ENCODE measurements at regions not wholly inside any gene's neighbourhood (a gene's known extent, or its start where the extent isn't known, plus 50 kb on each side); places are given as distances from the start of the nearest gene placed in this dataset.

DNA sequence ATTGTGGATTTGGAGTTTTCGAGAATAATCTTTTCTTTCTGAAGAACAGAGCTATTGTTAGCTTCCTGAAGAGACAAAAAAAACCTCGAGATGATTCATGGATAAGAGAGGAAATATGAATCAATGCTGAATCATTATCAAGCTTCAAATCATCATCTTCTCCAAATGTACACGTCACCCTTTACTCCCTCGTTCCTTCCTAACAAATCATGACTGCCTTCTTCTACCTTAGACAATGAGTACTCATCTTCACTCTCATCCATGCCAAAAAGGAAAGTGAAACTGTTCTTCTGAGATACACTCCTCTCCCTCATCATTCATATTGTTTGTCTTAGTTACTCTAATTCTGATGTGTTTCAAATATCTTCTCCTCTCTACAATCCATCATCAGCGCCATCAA, 1115.8 kb upstream of the ATXN7L3B start:
- Histone ChIP-seq H3K27me3 (ENCODE audit: control insufficient read depth in 2 of 2, insufficient read depth in 2 of 2, low read length in 2 of 2) (no peaks in the 10 kb centered on the region), H3K4me1 (ENCODE audit: control insufficient read depth in 1 of 2, insufficient read depth in 2 of 2, low read length in 2 of 2) (no peaks in the 10 kb centered on the region), H3K27ac (ENCODE audit: low read depth in 1 of 2, low read length in 2 of 2) (no peak overlapping the region), H3K9me3 (replicated peaks in 1 of 2; ENCODE audit: control insufficient read depth in 1 of 2, insufficient read depth in 1 of 2, low read length in 2 of 2) (peaks cover 7 to 11% of the 10 kb centered on the region in 2 donors), H2AFZ (ENCODE audit: insufficient read depth, low read depth, low read length, poor library complexity, severe bottlenecking) (no peak overlapping the region), H3K79me2 (ENCODE audit: insufficient read depth, low read length) (no peaks in the 10 kb centered on the region), H3K4me3 (replicated peaks in 1 of 3; ENCODE audit: low read depth in 2 of 3, low read length in 3 of 3) (no peak overlapping the region), H3K4me2 (replicated peaks; ENCODE audit: extremely low read depth, low read length, poor library complexity, severe bottlenecking) (no peak overlapping the region), H4K20me1 (ENCODE audit: insufficient read depth, low read length) (no peaks in the 10 kb centered on the region), H3K9ac (ENCODE audit: insufficient read depth, low read length, poor library complexity, severe bottlenecking) (no peak overlapping the region), H3K36me3 (replicated peaks in 1 of 2; ENCODE audit: control insufficient read depth in 1 of 2, insufficient read depth in 2 of 2, low read length in 2 of 2) (no peaks in the 10 kb centered on the region)
- H3K27ac Mint-ChIP-seq = no peak overlapping the region
- peaks cover 0 to 2% (median 0%) of the 10 kb centered on the region in 3 donors for H3K27me3 Mint-ChIP-seq (ENCODE audit: low read depth in 3 of 3)
- TF ChIP-seq, protein P1, sequence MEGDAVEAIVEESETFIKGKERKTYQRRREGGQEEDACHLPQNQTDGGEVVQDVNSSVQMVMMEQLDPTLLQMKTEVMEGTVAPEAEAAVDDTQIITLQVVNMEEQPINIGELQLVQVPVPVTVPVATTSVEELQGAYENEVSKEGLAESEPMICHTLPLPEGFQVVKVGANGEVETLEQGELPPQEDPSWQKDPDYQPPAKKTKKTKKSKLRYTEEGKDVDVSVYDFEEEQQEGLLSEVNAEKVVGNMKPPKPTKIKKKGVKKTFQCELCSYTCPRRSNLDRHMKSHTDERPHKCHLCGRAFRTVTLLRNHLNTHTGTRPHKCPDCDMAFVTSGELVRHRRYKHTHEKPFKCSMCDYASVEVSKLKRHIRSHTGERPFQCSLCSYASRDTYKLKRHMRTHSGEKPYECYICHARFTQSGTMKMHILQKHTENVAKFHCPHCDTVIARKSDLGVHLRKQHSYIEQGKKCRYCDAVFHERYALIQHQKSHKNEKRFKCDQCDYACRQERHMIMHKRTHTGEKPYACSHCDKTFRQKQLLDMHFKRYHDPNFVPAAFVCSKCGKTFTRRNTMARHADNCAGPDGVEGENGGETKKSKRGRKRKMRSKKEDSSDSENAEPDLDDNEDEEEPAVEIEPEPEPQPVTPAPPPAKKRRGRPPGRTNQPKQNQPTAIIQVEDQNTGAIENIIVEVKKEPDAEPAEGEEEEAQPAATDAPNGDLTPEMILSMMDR (IDR thresholded peaks at IDR 0.05) = no peak
- WGBS (ENCODE audit: insufficient coverage) = 40% methylated on average over 1 of the region's 5 CpGs
- H3K36me3 Mint-ChIP-seq = no peaks in the 10 kb centered on the region
- peaks cover 0 to 11% (median 7%) of the 10 kb centered on the region in 7 donors for H3K9me3 Mint-ChIP-seq
- no peak overlapping the region for H3K4me3 Mint-ChIP-seq
- no peaks in the 10 kb centered on the region for H3K4me1 Mint-ChIP-seq
- DNase-seq = no peak
- intact Hi-C loops (cut with micrococcal nuclease) = no loop called here

DNA sequence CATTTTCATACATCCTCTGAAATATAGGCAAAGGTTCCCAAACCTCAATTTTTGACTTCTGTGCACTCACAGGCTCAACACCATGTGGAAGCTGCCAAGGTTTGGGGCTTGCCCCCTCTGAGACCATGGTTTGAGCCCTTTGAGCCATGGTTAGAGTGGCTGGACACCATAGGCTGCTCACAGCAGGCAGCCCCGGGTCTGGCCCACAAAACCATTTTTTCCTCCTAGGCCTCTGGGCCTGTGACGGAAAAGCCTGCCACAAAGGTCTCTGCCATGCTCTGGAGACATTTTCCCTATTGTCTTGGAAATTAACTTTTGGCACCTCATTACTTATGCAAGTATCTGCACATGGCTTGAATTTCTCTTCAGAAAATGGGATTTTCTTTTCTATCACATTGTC, 1113.2 kb upstream of the ATXN7L3B start:
- no peaks in the 10 kb centered on the region for H4K20me1 ChIP-seq (ENCODE audit: insufficient read depth, low read length)
- Mint-ChIP-seq H3K9me3 (peaks cover 0 to 11% (median 6%) of the 10 kb centered on the region in 7 donors), H3K4me1 (no peaks in the 10 kb centered on the region), H3K27ac (no peak overlapping the region), H3K36me3 (no peaks in the 10 kb centered on the region), H3K27me3 (ENCODE audit: low read depth in 3 of 3) (no peaks in the 10 kb centered on the region), H3K4me3 (no peak overlapping the region)
- H3K4me3 ChIP-seq (replicated peaks in 1 of 3; ENCODE audit: low read depth in 2 of 3, low read length in 3 of 3) = no peak overlapping the region
- no peak overlapping the region for H2AFZ ChIP-seq (ENCODE audit: insufficient read depth, low read depth, low read length, poor library complexity, severe bottlenecking)
- no peaks in the 10 kb centered on the region for H3K4me1 ChIP-seq (ENCODE audit: control insufficient read depth in 1 of 2, insufficient read depth in 2 of 2, low read length in 2 of 2)
- intact Hi-C loops (cut with micrococcal nuclease) = no loop called here
- peaks cover 7 to 11% of the 10 kb centered on the region in 2 donors for H3K9me3 ChIP-seq (replicated peaks in 1 of 2; ENCODE audit: control insufficient read depth in 1 of 2, insufficient read depth in 1 of 2, low read length in 2 of 2)
- TF ChIP-seq, protein P1 (IDR thresholded peaks at IDR 0.05) = no peak
- no peaks in the 10 kb centered on the region for H3K36me3 ChIP-seq (replicated peaks in 1 of 2; ENCODE audit: control insufficient read depth in 1 of 2, insufficient read depth in 2 of 2, low read length in 2 of 2)
- H3K4me2 ChIP-seq (replicated peaks; ENCODE audit: extremely low read depth, low read length, poor library complexity, severe bottlenecking) = no peak overlapping the region
- no peak for DNase-seq
- no peaks in the 10 kb centered on the region for H3K27me3 ChIP-seq (ENCODE audit: control insufficient read depth in 2 of 2, insufficient read depth in 2 of 2, low read length in 2 of 2)
- H3K27ac ChIP-seq (ENCODE audit: low read depth in 1 of 2, low read length in 2 of 2) = no peak overlapping the region
- H3K79me2 ChIP-seq (ENCODE audit: insufficient read depth, low read length) = no peaks in the 10 kb centered on the region
- 100% methylated on average over 1 of the region's 2 CpGs for WGBS (ENCODE audit: insufficient coverage)
- H3K9ac ChIP-seq (ENCODE audit: insufficient read depth, low read length, poor library complexity, severe bottlenecking) = no peak overlapping the region

Measured in CD14-positive monocyte (primary cell).